Activated T-helper 1 cell treated with anti-CD3 and anti-CD28 coated beads, Interleukin-2, amount 50 U/mL, for 16 hours (primary cell): ENCODE measurements at regions not wholly inside any gene's neighbourhood (a gene's known extent, or its start where the extent isn't known, plus 50 kb on each side); places are given as distances from the start of the nearest gene placed in this dataset.

ENCODE experiments used
- DNase-seq, 2 donors: peaks; one replicate each; pipeline ENCODE4 v3.0.0-alpha.2; 2020; ENCODE audit warnings: low read depth in 1 of 2, low spot score in 1 of 2

DNA sequence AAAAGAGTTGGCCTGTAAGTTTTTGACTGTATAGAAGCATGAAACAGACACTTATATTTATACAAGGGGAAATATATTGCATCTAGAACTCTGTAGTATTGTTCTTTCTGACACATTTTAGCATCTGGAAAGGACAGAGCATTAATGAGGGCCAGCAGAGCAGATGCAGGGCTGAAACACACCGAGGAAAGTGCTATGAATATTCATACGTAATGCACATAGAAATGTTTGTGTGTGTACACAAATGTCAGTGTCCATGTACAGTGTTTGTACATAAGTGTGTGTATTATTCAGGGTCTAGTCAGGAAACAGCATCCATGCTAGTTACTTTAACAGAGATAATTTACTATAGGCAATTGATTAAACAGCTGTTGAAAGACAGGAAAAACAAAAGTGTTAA is 146.5 kb upstream of the DTNBP1 start:
- no peak for DNase-seq

DNA sequence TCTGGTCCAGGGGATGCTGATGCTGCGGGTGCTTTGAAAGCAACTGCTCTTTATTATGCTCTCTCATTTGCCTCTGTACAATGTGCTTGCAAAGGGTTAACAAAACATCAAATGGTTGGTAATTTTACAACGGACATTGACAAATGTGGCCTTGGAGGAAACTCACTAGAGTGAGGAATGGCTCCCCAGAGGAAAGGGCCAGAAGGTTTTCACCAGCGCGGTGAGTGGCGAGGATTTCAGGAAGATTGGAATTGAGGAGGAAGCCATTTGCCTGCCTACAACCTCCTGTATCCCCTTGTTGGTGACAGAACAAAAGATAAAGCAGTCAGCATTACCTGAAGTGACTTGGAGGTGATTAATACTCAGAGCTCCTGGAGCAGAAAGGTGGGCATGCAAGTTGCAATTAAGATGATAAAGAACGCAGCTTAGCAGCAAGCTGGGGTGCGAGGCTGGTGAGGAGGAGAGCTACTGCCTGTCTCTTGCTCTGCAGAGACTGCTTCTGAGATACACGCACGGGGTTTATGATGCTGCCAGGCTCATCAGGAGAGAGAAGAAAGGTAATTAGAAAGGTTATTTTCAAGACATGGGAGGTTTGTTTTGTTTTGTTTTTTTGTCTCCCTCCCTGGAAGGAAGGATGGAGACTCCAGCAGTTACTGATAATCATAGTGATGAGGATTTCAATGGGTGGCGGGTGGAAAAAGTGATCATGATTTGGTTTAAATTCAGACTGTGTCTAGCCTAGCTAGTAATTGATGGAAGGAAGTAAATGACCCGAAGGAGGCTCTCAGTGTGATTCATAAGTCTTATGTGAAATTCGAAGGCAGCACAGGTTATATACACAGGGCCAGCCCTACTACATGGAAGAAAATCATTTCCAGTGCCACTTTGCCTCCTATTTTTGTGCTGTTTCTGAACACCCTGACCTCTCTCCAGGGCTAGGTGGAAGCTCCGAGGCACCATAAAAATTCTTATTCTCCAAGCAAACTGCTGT is 141.6 kb upstream of the DTNBP1 start:
- DNase-seq = no peak

DNA sequence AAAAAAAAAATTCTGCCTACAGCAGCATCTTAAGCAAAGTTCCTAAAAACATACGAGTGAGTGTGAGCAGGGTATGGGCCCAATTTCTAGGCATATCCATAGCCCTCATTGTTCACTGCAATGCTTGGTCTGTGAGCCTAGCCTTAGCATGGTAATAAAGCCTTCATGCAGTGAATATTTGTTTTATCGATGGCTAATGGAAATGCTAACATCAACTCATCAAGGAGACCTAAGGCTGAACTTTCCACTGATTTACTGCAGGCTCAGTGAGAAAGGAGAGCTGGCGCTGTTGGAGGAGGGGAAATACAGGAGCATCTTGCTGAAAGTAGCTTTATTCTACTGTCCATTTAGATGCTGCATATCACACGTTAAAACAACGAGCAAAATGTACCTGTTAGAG is 139.6 kb upstream of the DTNBP1 start:
- no peak for DNase-seq

DNA sequence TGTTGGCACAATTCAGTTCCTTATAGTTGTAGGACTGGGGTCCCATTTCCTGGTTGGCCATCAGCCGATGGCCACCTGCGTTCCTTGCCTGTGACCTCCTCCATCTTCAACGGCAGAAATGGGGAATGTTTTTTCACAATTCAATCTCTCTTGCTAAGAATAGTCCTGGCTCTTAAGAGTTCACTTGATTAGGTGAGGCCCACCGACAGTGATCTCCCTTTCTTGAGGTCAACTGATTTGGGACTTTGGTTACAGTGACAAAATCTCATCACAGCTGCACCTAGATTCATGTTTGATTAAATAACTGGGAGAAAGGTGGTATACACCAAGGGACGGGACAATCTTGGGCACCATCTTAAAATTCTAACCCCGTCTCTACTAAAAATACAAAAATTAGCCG is 139.1 kb upstream of the DTNBP1 start:
- no peak for DNase-seq

DNA sequence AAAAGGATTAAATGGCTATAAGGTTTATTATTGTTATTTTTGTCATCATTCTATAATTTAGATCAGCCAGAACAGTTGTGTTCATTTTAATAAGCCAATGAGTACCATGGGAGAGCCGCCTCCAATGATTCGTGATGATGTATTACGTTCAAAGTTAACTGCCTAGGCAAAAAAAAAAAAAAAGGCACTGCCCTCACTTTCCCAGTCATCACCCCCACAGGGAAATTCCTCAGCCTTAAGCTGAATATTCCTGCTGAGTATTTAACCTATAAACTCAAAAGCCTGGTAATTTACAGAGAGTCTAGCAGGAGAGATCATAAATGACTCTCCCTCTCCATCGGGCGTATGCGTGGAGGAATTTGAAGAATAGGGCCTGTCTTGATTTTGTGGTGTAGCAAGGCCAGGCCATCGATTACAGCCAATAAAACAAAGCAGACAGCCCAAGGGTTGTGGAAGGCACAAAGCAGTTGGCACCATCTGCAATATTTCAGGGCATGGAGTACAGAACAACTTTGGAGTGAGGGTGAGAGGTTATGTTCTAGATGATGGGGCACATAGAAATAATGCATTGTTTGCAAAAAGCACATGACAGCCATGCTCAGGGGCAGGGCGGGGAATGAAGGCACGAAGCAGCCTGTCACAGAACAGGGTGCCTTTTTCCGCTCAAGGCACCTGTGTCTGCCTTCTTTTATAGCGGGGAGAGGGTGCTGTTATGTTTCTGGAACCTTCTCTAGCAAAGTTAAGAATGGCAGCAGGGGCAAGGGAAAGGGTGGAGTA is 138.2 kb upstream of the DTNBP1 start:
- no peak for DNase-seq

DNA sequence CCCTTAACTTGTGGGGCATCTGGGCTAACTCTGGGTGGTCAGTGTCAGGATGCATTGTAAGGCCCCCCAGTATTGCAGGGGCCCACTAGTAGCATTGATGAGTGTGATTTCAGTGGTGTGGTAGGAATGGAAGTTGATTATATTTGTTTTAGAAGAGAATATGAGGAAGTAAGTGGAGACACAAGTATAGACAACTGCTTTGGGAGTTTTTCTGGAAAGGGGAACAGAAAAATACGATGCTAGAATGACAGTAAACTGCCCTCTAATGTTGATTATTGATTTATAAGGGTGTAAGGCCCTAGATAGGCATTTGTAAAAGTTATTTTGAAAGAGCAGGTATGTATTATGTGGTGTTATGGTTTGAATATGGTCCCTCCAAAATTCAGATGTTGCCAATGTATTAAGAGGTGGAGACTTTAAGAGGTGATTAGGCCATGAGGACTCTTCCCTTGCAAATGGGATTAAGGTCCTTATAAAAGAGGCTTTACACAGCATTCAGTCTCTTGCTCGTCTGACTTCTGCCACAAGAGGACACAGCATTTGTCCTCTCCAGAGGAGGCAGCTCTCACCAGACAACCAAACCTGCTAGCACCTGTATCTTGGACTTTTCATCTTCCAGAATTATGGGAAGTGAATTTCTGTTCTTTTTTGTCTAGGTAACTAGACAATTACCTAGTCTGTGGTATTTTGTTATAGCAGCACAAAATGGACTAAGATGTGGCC is 135.9 kb upstream of the DTNBP1 start:
- DNase-seq = no peak

DNA sequence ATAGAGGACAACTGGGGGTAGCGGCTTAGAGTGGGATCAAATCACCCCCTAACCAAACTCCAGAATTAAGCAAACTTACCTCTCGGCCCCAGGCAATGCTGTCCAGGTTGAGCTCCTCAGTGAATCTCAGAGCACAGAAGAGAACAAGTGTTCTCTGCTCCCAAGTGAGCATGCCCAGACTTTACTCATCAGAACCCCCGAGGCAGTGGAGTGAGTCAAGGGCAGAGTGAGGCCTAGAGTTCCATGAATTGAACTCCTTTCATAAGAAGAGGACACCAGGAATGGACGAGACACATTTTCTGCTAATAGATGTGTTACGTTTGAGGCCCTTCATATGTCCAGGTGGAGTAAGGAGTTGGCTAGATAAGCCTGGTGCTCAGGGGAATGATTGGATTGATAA is 134.0 kb upstream of the DTNBP1 start:
- no peak for DNase-seq

DNA sequence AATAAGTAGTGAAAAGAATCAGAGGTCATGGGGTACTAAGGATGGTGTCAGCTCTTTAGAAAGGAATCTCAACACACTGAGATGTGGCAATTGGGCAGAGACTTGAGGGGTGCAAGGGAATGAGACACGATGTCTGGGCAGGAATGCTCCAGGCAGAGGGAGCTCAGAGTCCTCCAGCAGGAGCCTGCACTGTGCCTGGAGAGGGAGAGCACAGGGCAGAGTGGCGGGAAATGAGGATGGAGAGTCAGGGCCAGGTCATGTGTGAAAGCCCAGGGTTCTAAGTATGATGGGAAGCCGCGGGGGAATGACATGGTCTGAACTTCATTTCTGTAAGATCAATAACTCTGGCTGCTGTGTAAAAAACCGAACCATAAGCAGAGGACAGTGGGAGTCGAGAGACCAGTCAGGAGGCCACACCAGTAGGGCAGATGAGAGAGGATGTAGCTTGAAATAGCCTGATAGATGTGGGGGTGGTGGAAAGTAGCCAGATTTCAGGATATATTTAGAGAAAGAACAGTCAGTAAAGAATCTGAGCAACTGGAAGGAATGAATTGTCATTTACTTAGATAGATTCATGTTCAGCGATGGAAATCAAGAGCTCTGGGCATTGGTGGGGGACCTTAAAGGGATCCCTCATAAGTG is 133.4 kb upstream of the DTNBP1 start:
- no peak for DNase-seq

DNA sequence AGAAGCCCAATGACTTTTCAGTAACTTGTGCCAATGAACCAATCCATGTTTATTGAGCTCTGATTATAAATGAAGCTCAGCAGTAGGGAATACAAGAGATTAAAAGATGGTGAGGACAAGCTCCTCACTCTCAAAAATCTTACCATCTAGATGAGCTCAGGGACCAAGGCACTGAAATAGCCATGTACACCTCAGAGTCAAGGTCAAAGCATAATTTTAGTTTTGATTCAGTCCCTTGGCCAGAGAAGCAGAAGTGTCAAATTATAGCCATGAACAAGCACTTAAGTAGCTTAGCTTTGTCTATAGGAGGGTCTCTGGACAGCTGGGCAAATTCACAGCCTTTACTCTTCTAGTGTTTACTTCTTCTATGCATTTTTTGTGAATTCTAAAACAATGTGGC is 131.0 kb upstream of the DTNBP1 start:
- DNase-seq = no peak

DNA sequence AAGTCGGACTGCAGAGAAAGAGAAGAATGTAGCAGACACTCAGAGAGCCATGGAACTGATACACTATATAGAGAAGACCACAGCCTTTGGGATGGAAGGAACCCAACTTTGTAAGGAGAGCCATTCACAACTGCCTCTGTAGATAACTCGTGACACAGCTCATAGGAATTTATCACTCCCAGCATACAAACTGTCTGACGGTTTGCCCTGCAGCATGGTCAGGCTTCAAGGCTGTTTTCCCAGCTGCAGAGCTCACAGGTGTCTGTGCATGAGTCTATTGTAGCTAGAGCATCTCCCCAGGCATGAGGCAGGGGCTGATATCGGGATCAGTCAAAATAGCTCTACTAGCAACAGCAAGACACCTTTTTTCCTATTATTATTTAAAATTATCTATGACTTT is 130.5 kb upstream of the DTNBP1 start:
- DNase-seq = no peak

DNA sequence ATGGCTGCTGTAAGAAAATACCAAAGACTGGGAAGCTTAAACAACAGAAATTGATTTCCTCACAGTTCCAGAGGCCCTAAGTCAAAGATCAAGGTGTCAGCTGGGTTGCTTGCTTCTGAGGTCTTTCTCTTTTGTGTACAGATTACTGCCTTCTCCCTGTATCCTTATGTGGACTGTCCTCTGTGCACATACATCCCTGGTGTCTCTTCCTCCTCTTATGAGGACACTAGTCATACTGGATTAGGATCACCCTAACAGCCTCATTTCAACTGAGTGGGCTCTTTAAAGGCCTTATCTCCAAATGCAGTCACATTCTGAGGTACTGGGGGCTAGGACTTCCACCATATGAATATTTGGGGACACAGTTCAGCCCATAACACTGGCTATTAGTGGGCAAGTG is 130.0 kb upstream of the DTNBP1 start:
- DNase-seq = no peak

DNA sequence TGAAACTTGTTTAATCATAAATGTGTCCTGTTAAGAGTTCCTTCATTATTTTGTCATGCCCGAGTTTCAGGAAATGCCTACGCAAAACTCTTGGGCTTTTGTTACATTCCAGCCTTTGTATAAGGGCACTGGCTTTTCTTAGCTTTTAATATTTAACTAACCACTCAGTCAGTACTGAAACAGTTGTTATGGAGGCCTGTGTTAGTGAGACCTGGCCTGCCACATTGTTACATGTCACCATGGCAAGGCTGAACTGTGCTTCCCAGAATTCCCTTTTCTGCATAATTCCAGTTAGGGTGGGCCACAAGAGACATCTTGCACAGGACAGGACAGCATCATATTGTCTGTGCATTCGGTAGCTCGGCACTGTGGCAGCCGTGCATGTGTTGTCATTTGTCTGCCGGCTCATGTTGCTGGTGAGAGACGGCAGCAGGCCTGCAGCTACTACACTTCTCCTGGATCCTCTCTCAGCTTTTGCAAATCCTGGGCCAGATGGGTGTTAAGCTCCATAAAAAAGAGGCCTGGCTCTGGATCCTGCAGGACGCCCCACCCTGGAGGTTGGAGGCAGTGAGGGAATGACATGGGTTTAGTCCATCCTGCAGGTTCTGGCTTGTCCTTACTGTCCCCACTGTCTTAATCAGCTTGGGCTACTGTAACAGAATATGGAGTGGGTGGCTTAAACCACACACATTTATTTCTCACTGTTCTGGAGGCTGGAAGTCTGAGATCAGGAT is 128.8 kb upstream of the DTNBP1 start:
- no peak for DNase-seq

DNA sequence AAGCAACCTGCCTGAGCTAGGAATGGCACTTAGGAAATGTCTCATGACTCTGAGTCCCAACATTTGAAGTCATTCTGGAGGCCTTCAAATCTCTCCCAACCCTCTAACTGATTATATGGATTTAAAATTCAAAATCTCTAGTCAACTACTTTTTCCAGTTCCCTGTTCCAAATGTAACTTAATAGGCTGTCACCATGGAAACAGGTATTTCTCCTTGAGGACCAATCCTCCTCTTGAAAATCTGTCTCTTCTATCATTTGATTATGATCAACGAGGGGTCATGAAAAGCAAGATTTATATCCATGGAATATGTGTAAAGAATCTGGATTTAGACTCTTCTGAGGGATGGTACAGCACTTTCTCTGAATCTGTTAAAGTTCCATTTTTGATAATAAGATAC is 127.3 kb upstream of the DTNBP1 start:
- no peak for DNase-seq

DNA sequence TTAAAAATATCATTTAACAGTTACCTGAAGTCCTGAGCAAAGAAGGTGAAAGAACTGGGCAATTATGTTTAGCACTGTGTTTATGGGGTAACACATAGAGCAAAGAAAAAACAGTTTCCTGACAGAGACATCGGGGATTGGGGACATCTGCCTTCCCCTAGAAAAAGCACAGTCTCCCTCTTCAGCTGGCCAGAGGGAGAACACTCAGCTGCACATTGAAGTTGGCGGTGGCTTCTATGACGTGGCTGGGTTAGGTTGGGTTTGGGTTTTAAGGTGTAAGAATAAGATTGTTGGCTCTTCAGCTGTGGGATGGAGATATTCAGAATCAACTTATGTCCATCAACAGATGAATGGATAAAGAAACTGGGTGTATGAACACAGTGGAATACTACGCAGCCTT is 124.0 kb upstream of the DTNBP1 start:
- no peak for DNase-seq

DNA sequence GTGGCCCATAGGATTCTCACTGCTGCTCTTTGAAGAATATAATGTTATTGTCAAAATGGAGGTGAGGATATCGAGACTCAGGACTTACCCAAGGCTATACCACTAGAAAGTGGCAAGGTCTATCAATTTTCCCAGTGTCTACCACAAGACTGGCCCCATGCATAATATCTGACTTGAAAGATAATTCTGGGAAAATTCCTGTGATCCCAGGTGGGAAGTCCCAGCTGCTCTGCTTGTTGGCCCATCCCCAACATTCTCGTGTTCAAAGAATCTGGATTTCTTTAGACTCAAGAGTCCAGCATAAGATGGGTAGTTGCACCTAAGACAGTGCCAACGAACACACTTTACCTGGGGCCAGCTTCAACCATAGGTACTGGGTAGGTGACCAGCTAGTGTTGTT is 120.7 kb upstream of the DTNBP1 start:
- no peak for DNase-seq

DNA sequence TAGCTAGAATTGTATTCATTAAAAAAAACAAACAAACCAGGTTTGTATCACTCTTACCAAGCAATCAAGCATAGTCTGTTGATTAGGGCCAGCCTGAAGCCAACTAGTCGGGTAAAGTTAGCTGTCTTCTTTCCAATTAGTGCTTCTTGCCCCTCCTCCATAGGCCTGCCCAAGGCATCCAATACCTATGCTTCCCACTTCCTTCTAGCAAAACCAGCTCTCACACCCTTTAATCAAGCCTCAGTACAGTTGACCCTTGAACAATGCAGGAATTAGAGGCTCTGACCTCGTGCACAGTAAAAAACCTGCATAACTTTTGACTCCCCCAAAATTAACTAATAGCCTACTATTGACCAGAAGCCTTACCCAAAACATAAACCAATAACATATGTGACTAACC is 119.1 kb upstream of the DTNBP1 start:
- DNase-seq = no peak

DNA sequence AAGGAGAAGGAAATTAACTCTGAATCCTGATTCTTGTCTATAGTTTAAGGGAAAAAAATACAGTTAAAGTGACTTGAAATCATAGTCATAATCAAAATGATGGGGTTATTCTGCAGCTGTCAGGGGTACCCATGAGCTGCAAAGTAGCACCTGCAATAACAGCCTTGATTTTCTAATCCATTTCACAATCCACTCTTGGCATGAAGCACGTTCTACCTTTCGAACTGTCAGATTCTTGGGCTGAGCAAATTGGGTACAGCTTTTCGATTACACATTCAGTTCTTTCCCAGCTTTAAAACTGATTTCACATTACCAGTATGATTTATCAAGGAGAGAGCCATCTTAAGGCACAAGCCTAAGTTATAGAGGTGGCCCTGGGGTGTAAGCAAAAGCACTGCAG is 118.5 kb upstream of the DTNBP1 start:
- no peak for DNase-seq

DNA sequence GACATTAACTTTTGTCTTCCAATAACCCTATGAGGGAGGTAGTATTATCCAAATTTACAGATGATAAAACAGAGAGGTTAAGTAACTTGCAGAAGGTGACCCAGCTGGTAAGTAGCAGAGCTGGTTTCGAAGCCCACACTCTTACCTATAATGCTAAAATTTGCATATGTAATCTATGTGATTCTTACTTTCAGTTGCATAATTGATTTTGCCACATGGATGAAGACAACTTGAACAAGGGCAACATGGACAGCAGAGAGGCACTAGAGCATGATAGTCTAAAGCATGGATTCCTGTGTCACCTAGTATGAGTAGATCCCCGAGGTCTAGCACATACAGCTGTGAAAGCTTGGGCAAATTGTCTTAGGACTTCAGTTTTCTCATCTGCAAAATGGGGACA is 117.6 kb upstream of the DTNBP1 start:
- no peak for DNase-seq

DNA sequence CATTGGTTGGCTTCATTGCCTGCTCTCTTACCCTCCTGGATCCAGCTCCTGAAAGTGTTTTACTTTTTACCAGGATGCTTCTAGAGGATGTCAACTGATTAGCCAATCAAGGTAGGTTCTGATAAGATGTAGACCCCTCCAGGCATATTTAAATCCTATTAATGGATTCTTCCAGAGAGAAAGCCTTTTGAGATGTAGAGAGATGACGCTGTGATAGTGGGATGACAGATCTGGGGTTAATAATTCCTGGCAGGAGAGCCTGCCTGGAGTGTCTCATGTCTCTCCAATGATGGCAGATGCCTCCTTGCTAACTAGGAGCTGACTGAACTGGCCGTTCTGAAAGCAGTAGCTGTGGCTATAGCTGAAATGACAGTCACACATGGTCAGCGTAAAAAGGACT is 116.9 kb upstream of the DTNBP1 start:
- no peak for DNase-seq

DNA sequence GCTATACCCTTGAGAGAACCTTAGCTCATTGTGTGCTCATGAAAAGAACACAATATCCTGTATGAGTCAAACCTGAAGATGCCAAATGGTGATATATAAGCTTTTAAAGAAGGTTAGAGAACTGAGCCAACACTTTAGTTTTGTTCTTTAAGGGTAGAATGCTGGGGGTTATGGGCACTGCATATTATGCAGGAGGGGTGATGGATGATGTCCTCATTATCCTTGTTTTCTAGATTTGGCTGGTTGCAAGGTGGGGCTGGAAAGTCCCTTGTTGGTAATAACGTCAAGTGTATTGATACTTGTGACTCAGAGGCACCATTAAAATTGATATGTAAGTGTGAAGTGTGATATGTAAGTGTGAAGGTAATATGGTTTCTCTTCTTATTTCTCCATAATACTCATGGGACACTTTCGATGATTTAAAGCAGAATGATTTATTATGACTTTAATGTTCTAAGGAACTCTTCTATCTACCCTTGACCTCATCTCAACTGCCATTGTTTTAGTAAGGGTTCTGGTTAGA is 113.7 kb upstream of the DTNBP1 start:
- no peak for DNase-seq
